Stimulated activated naive B cell treated with anti-CD40 and anti-IgM and Interleukin-4, amounts not matched to agents 10 μg/mL and 1 μg/mL and 100 μg/mL, for 72 hours (primary cell): ENCODE measurements at regions not wholly inside any gene's neighbourhood (a gene's known extent, or its start where the extent isn't known, plus 50 kb on each side); places are given as distances from the start of the nearest gene placed in this dataset.

Experiments used
- ATAC-seq, 2 donors: fragments of 150-1000 bp; cut with Tn5 transposase; replicated peaks; 2 replicates each; pipeline ENCODE4 v1.10.0; 2021; ENCODE audit warnings: moderate library complexity in 1 of 2
- DNase-seq: peaks from one replicate; pipeline ENCODE4 v3.0.0; 2021
- H3K27ac Mint-ChIP-seq: one replicate; pipeline ENCODE4 v1.8.0; 2022; ENCODE audit warnings: mild to moderate bottlenecking, mixed read lengths
- H3K27me3 Mint-ChIP-seq, 2 donors: one replicate each; pipeline ENCODE4 v1.8.0; 2022; ENCODE audit warnings: mixed read lengths in 2 of 2
- H3K36me3 Mint-ChIP-seq, 2 donors: one replicate each; pipeline ENCODE4 v1.8.0; 2022; ENCODE audit warnings: mixed read lengths in 2 of 2, mild to moderate bottlenecking in 1 of 2
- H3K4me1 Mint-ChIP-seq, 2 donors: one replicate each; pipeline ENCODE4 v1.8.0; 2022; ENCODE audit warnings: mixed read lengths in 2 of 2, mild to moderate bottlenecking in 1 of 2
- H3K4me3 Mint-ChIP-seq, 2 donors: one replicate each; pipeline ENCODE4 v1.8.0; 2022; ENCODE audit warnings: mild to moderate bottlenecking in 2 of 2, mixed read lengths in 2 of 2, moderate library complexity in 1 of 2
- H3K9me3 Mint-ChIP-seq, 2 donors: one replicate each; pipeline ENCODE4 v1.8.0; 2022; ENCODE audit warnings: mixed read lengths in 2 of 2, mild to moderate bottlenecking in 1 of 2

GRCh38 chr2:177314722-177315264 is 50.3 kb upstream of the NFE2L2 start:
- no peak overlapping the region for H3K27ac Mint-ChIP-seq
- ATAC-seq (no peak), DNase-seq (no peak)
- no peaks in the 10 kb centered on the region for H3K9me3 Mint-ChIP-seq
- no peak overlapping the region for H3K4me3 Mint-ChIP-seq
- no peaks in the 10 kb centered on the region for H3K4me1 Mint-ChIP-seq
- H3K27me3 Mint-ChIP-seq: no peaks in the 10 kb centered on the region
- H3K36me3 Mint-ChIP-seq: no peaks in the 10 kb centered on the region

- Mint-ChIP-seq H3K27ac (no peak overlapping the region), H3K27me3 (no peaks in the 10 kb centered on the region), H3K4me1 (no peaks in the 10 kb centered on the region), H3K4me3 (no peak overlapping the region), H3K36me3 (no peaks in the 10 kb centered on the region), H3K9me3 (no peaks in the 10 kb centered on the region)
- ATAC-seq: no peak
- DNase-seq: no peak
Observed at GRCh38 chr2:177315364-177315763, 50.8 kb upstream of the NFE2L2 start.

- no peaks in the 10 kb centered on the region for H3K27me3 Mint-ChIP-seq
- no peaks in the 10 kb centered on the region for H3K4me1 Mint-ChIP-seq
- no peaks in the 10 kb centered on the region for H3K36me3 Mint-ChIP-seq
- no peak overlapping the region for H3K27ac Mint-ChIP-seq
- H3K4me3 Mint-ChIP-seq: no peak overlapping the region
- no peak for DNase-seq
- ATAC-seq: no peak
- no peaks in the 10 kb centered on the region for H3K9me3 Mint-ChIP-seq
Observed at GRCh38 chr2:177316756-177317155, 52.2 kb upstream of the NFE2L2 start.

- Mint-ChIP-seq H3K4me1 (no peaks in the 10 kb centered on the region), H3K27ac (no peak overlapping the region), H3K4me3 (no peak overlapping the region), H3K9me3 (no peaks in the 10 kb centered on the region), H3K27me3 (no peaks in the 10 kb centered on the region), H3K36me3 (no peaks in the 10 kb centered on the region)
- no peak for ATAC-seq
- DNase-seq: no peak
Observed at GRCh38 chr2:177317443-177317842, 52.9 kb upstream of the NFE2L2 start.

GRCh38 chr2:177317857-177318256 is 53.3 kb upstream of the NFE2L2 start:
- Mint-ChIP-seq H3K27ac (no peak overlapping the region), H3K27me3 (no peaks in the 10 kb centered on the region), H3K9me3 (no peaks in the 10 kb centered on the region), H3K4me1 (no peaks in the 10 kb centered on the region), H3K36me3 (no peaks in the 10 kb centered on the region), H3K4me3 (no peak overlapping the region)
- no peak for DNase-seq
- ATAC-seq: no peak

GRCh38 chr2:177318613-177319012 is 54.1 kb upstream of the NFE2L2 start:
- no peak overlapping the region for H3K4me3 Mint-ChIP-seq
- no peaks in the 10 kb centered on the region for H3K9me3 Mint-ChIP-seq

GRCh38 chr2:177320596-177320995 is 56.1 kb upstream of the NFE2L2 start:
- no peak for DNase-seq
- no peak for ATAC-seq
- no peak overlapping the region for H3K27ac Mint-ChIP-seq
- H3K4me3 Mint-ChIP-seq: no peak overlapping the region
- H3K27me3 Mint-ChIP-seq: no peaks in the 10 kb centered on the region
- no peaks in the 10 kb centered on the region for H3K9me3 Mint-ChIP-seq
- H3K36me3 Mint-ChIP-seq: no peaks in the 10 kb centered on the region
- H3K4me1 Mint-ChIP-seq: no peaks in the 10 kb centered on the region

More at GRCh38 chr2:177318613-177319012, 54.1 kb upstream of the NFE2L2 start:
- Mint-ChIP-seq H3K4me1 (no peaks in the 10 kb centered on the region), H3K36me3 (no peaks in the 10 kb centered on the region), H3K27ac (no peak overlapping the region), H3K27me3 (no peaks in the 10 kb centered on the region)
- ATAC-seq: no peak
- no peak for DNase-seq

DNA sequence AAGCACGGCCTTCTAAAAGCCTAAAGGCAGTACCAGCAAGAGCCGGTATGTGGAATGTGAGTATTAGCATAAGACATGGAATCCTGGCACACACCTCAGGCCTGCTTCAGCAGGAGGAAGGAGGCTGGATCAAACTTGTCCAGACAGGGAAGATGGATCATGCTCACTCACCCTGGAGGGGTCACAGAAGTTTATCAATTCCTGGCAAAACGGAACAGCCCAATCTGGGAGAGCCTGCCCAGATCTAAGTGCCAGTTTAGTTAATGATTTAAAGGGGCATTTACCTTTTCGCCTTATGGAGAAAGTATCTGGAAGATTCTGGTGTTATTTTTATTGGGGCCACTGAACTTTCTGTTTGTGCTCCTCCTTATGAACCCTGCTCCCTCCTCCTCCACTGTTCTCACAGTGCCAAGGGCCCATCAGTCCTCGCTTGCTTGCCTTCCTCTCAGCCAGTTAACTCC is 58.3 kb upstream of the NFE2L2 start:
- ATAC-seq (no peak), DNase-seq (no peak)
- no peaks in the 10 kb centered on the region for H3K36me3 Mint-ChIP-seq
- H3K4me3 Mint-ChIP-seq: no peak overlapping the region
- H3K4me1 Mint-ChIP-seq: no peaks in the 10 kb centered on the region
- H3K9me3 Mint-ChIP-seq: no peaks in the 10 kb centered on the region
- no peak overlapping the region for H3K27ac Mint-ChIP-seq
- H3K27me3 Mint-ChIP-seq: no peaks in the 10 kb centered on the region

GRCh38 chr2:177324797-177325196 is 60.3 kb upstream of the NFE2L2 start:
- Mint-ChIP-seq H3K36me3 (no peaks in the 10 kb centered on the region), H3K9me3 (no peaks in the 10 kb centered on the region), H3K4me3 (no peak overlapping the region), H3K4me1 (no peaks in the 10 kb centered on the region), H3K27me3 (no peaks in the 10 kb centered on the region), H3K27ac (no peak overlapping the region)
- no peak for ATAC-seq
- DNase-seq: no peak

GRCh38 chr2:177325554-177325953 is 61.0 kb upstream of the NFE2L2 start:
- Mint-ChIP-seq H3K27ac (no peak overlapping the region), H3K9me3 (no peaks in the 10 kb centered on the region), H3K4me3 (no peak overlapping the region), H3K27me3 (no peaks in the 10 kb centered on the region), H3K4me1 (no peaks in the 10 kb centered on the region), H3K36me3 (no peaks in the 10 kb centered on the region)
- no peak for ATAC-seq
- no peak for DNase-seq

GRCh38 chr2:177326005-177326404 is 61.5 kb upstream of the NFE2L2 start:
- no peak for ATAC-seq
- no peaks in the 10 kb centered on the region for H3K27me3 Mint-ChIP-seq
- DNase-seq: no peak
- no peaks in the 10 kb centered on the region for H3K4me1 Mint-ChIP-seq
- no peaks in the 10 kb centered on the region for H3K36me3 Mint-ChIP-seq
- no peak overlapping the region for H3K27ac Mint-ChIP-seq
- no peaks in the 10 kb centered on the region for H3K9me3 Mint-ChIP-seq
- H3K4me3 Mint-ChIP-seq: no peak overlapping the region

DNA sequence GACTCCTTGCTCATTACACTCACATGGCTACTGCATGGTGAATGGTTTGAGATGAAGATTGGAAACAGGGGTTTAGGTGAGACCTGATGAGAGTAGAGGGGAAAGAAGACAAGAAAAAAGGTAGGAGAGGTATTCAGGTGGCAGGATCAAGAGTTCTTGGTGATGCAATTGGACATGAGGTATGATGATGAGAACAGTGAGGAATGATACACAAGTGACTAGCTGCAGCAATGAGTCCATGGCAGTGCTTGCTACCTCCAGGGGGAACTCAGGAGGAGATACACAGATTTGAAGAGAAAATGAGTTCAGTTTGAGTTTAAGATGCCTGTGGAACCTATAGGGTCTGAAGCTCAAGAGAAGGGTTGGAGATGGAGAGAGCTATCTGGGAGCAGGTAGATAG is 62.1 kb upstream of the NFE2L2 start:
- no peaks in the 10 kb centered on the region for H3K27me3 Mint-ChIP-seq
- peaks cover 2% of the 10 kb centered on the region in 2 donors for H3K4me1 Mint-ChIP-seq
- ATAC-seq: no peak
- H3K4me3 Mint-ChIP-seq: no peak overlapping the region
- H3K36me3 Mint-ChIP-seq: no peaks in the 10 kb centered on the region
- no peak for DNase-seq
- H3K27ac Mint-ChIP-seq: no peak overlapping the region
- H3K9me3 Mint-ChIP-seq: no peaks in the 10 kb centered on the region

DNA sequence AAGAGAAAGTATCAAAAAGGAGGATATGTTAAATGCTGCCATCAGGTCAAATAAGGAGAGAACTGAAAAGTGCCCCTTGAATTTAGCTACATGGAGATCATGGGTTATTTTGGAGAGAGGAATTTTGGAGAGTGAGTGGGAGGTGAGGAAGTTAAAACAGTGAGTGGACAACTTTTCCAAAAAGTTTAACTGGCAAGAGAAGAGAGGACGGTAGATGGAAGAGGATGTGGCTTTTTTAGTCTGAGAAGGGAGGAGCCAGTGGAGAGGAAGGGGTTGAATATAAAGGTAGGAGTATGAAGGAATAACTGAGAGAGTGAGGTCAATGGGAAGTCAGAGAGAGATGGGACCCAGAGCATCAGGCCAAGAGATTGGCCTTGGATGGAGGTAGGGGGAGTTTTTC is 62.5 kb upstream of the NFE2L2 start:
- ATAC-seq (no peak), DNase-seq (no peak)
- H3K27ac Mint-ChIP-seq: no peak overlapping the region
- no peaks in the 10 kb centered on the region for H3K27me3 Mint-ChIP-seq
- no peak overlapping the region for H3K4me3 Mint-ChIP-seq
- H3K4me1 Mint-ChIP-seq: peaks cover 4 to 6% of the 10 kb centered on the region in 2 donors
- no peaks in the 10 kb centered on the region for H3K36me3 Mint-ChIP-seq
- no peaks in the 10 kb centered on the region for H3K9me3 Mint-ChIP-seq

- Mint-ChIP-seq H3K4me3 (no peak overlapping the region), H3K4me1 (peaks cover 5 to 7% of the 10 kb centered on the region in 2 donors), H3K27me3 (no peaks in the 10 kb centered on the region), H3K36me3 (no peaks in the 10 kb centered on the region), H3K27ac (no peak overlapping the region), H3K9me3 (no peaks in the 10 kb centered on the region)
- DNase-seq: no peak
- ATAC-seq: no peak
Observed at GRCh38 chr2:177328056-177328455, 63.5 kb upstream of the NFE2L2 start.

DNA sequence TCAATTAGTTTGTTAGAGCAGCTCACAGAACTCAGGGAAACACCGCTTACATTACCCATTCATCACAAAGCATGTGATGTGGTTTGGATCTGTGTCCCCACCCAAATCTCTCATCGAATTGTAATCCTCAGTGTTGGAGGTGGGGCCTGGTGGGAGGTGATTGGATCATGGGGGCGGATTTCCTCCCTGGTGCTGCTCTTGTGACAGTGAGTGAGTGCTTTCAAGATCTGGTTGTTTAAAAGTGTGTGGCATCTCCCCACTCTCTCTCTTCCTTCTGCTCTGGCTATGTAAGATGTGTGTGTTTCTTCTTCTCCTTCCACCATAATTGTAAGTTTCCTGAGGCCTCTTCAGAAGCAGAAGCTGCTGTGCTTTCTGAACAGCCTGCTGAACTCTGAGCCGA is 63.5 kb upstream of the AGPS start:
- Mint-ChIP-seq H3K9me3 (no peaks in the 10 kb centered on the region), H3K4me3 (no peak overlapping the region), H3K27me3 (no peaks in the 10 kb centered on the region), H3K36me3 (no peaks in the 10 kb centered on the region), H3K4me1 (peaks cover 5 to 7% of the 10 kb centered on the region in 2 donors), H3K27ac (no peak overlapping the region)
- ATAC-seq: no peak
- no peak for DNase-seq

DNA sequence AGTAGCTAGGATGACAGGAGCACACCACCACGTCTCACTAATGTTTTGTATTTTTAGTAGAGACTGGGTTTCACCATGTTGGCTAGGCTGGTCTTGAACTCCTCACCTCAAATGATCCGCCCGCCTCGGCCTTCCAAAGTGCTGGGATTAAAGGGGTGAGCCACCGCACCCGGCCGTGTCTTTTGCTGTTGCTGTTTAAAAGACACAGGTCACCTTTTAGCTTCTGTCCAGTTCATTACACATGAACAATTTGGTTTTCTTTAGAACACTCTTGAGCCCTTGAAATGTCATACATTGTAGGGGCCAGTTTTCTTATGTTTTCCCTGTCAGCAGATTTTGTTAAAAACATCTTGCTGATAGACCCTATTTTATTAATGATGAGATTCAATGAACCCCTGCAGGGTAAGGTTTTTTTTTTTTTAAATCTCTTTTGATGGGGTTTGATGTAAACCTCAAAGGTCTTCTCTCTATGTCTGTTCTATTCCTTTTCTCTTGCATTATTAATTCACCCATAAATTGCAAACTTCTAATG is 61.0 kb upstream of the AGPS start:
- H3K27ac Mint-ChIP-seq: peak overlapping the region; percentile 52

More for the DNA sequence above, 61.0 kb upstream of the AGPS start:
- Mint-ChIP-seq H3K27me3 (no peaks in the 10 kb centered on the region), H3K4me1 (peaks cover 7 to 8% of the 10 kb centered on the region in 2 donors), H3K9me3 (no peaks in the 10 kb centered on the region), H3K4me3 (no peak overlapping the region), H3K36me3 (no peaks in the 10 kb centered on the region)
- DNase-seq: no peak
- ATAC-seq: no peak
